ENCODE measurements at regions not wholly inside any gene's neighbourhood (a gene's known extent, or its start where the extent isn't known, plus 50 kb on each side); places are given as distances from the start of the nearest gene placed in this dataset.

DNA sequence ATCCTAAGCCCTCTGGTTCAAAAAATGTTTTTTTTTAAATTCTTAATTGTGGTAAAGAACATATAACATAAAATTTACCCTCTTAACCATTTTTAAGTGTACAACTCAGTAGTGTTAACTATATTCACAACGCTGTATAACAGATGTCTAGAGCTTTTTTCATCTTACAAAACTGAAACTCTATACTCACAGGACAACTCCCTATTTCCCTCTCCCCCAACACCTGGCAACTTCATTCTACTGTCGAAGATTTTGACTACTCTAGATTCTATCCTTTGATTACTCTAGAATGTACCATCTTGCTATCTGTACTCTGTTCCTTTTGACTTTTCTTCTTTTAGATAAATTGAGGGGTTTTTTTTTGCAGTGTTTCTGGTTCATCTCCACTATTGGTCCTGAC, 200.4 kb downstream of the KLF12 start:
- no peak overlapping the region for H3K4me3 Mint-ChIP-seq
- H3K27me3 Mint-ChIP-seq: no peaks in the 10 kb centered on the region
- H3K27ac Mint-ChIP-seq: peak overlapping the region; percentile 8
- ATAC-seq: no peak
- H3K4me1 Mint-ChIP-seq: peaks cover 21% of the 10 kb centered on the region
- H3K36me3 Mint-ChIP-seq: peaks cover 20% of the 10 kb centered on the region
- no peaks in the 10 kb centered on the region for H3K9me3 Mint-ChIP-seq

GRCh38 chr13:73932091-73932490, 202.1 kb downstream of the KLF12 start:
- no peak overlapping the region for H3K27ac Mint-ChIP-seq
- no peaks in the 10 kb centered on the region for H3K27me3 Mint-ChIP-seq
- no peak overlapping the region for H3K4me3 Mint-ChIP-seq
- H3K9me3 Mint-ChIP-seq: no peaks in the 10 kb centered on the region
- H3K36me3 Mint-ChIP-seq: peaks cover 21% of the 10 kb centered on the region
- peaks cover 21% of the 10 kb centered on the region for H3K4me1 Mint-ChIP-seq
- ATAC-seq: no peak

- H3K27ac Mint-ChIP-seq: no peak overlapping the region
- no peak overlapping the region for H3K4me3 Mint-ChIP-seq
- peaks cover 25% of the 10 kb centered on the region for H3K36me3 Mint-ChIP-seq
- no peaks in the 10 kb centered on the region for H3K27me3 Mint-ChIP-seq
- peaks cover 15% of the 10 kb centered on the region for H3K4me1 Mint-ChIP-seq
- no peaks in the 10 kb centered on the region for H3K9me3 Mint-ChIP-seq
- ATAC-seq: no peak
Observed at GRCh38 chr13:73929287-73929932, 204.8 kb downstream of the KLF12 start.

DNA sequence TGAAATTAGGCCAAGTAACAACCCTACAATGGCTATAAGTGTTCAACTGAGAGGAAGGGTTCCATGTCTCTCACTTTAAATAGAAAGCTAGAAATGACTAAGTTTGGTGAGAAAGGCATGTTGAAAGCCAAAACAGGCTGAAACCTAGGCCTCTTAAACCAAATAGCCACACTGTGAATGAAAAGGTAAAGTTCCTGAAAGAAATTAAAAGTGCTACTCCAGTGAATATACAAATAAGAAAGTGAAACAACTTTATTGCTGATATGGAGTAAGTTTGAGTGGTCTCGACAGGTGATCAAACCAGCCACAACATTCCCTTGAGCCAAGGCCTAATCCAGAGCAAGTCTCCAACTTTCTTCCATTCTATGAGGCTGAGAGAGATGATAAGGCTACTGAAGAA, 209.6 kb downstream of the KLF12 start:
- peak overlapping the region; percentile 55 for H3K27ac Mint-ChIP-seq
- peaks cover 38% of the 10 kb centered on the region for H3K4me1 Mint-ChIP-seq
- peak; percentile 47 for ATAC-seq
- H3K4me3 Mint-ChIP-seq: peak overlapping the region; percentile 12
- peaks cover 37% of the 10 kb centered on the region for H3K36me3 Mint-ChIP-seq
- no peaks in the 10 kb centered on the region for H3K27me3 Mint-ChIP-seq
- no peaks in the 10 kb centered on the region for H3K9me3 Mint-ChIP-seq

GRCh38 chr13:73922493-73923393, 211.5 kb downstream of the KLF12 start:
- H3K9me3 Mint-ChIP-seq: no peaks in the 10 kb centered on the region
- H3K36me3 Mint-ChIP-seq: peaks cover 31% of the 10 kb centered on the region
- H3K4me1 Mint-ChIP-seq: peaks cover 56% of the 10 kb centered on the region
- no peak overlapping the region for H3K4me3 Mint-ChIP-seq
- H3K27ac Mint-ChIP-seq: no peak overlapping the region
- H3K27me3 Mint-ChIP-seq: no peaks in the 10 kb centered on the region
- ATAC-seq: no peak

GRCh38 chr13:73918691-73919090, 215.5 kb downstream of the KLF12 start:
- no peak for ATAC-seq
- Mint-ChIP-seq H3K4me1 (peaks cover 80% of the 10 kb centered on the region), H3K9me3 (no peaks in the 10 kb centered on the region), H3K27me3 (no peaks in the 10 kb centered on the region), H3K4me3 (no peak overlapping the region), H3K27ac (no peak overlapping the region), H3K36me3 (peaks cover 9% of the 10 kb centered on the region)

- Mint-ChIP-seq H3K27ac (peak overlapping the region; percentile 44), H3K4me1 (peaks cover 63% of the 10 kb centered on the region), H3K9me3 (no peaks in the 10 kb centered on the region), H3K36me3 (no peaks in the 10 kb centered on the region), H3K4me3 (peak overlapping the region; percentile 13), H3K27me3 (no peaks in the 10 kb centered on the region)
- ATAC-seq: peak; percentile 86
Observed at GRCh38 chr13:73913751-73914518, 220.3 kb downstream of the KLF12 start.

- H3K36me3 Mint-ChIP-seq: no peaks in the 10 kb centered on the region
- H3K27me3 Mint-ChIP-seq: no peaks in the 10 kb centered on the region
- peaks cover 55% of the 10 kb centered on the region for H3K4me1 Mint-ChIP-seq
- H3K27ac Mint-ChIP-seq: no peak overlapping the region
- H3K9me3 Mint-ChIP-seq: no peaks in the 10 kb centered on the region
- no peak for ATAC-seq
- no peak overlapping the region for H3K4me3 Mint-ChIP-seq
Observed at GRCh38 chr13:73913079-73913740, 221.0 kb downstream of the KLF12 start.

- Mint-ChIP-seq H3K27ac (no peak overlapping the region), H3K36me3 (no peaks in the 10 kb centered on the region), H3K4me3 (no peak overlapping the region), H3K9me3 (no peaks in the 10 kb centered on the region), H3K4me1 (peaks cover 44% of the 10 kb centered on the region), H3K27me3 (no peaks in the 10 kb centered on the region)
- ATAC-seq: no peak
Observed at GRCh38 chr13:73911361-73911760, 222.8 kb downstream of the KLF12 start.

GRCh38 chr13:73910733-73911132, 223.5 kb downstream of the KLF12 start:
- Mint-ChIP-seq H3K36me3 (no peaks in the 10 kb centered on the region), H3K27me3 (no peaks in the 10 kb centered on the region), H3K9me3 (no peaks in the 10 kb centered on the region), H3K4me3 (no peak overlapping the region), H3K27ac (no peak overlapping the region), H3K4me1 (peaks cover 38% of the 10 kb centered on the region)
- no peak for ATAC-seq

- Mint-ChIP-seq H3K4me3 (no peak overlapping the region), H3K36me3 (no peaks in the 10 kb centered on the region), H3K27ac (no peak overlapping the region), H3K4me1 (peaks cover 19% of the 10 kb centered on the region), H3K9me3 (no peaks in the 10 kb centered on the region), H3K27me3 (no peaks in the 10 kb centered on the region)
- no peak for ATAC-seq
Observed at GRCh38 chr13:73908809-73909208, 225.4 kb downstream of the KLF12 start.

DNA sequence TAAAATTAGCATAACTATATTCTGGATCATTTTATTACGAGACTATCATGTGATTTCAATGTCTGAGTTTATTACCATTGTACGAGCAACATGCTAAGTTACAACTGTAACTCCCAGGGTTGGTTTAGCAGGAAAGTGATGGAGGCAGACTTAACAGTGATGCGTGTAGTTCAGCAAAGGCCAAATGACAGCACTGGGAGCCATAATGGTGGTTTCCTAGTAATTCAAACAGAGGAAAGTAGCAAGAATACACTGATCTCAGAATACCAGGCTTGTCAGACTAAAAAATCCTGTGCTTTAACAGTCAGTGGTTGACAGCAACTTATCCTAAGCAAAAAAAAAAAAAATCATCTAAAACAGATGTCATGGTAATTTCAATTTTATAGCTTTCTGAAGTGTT, 229.6 kb downstream of the KLF12 start:
- H3K27me3 Mint-ChIP-seq: no peaks in the 10 kb centered on the region
- no peak overlapping the region for H3K27ac Mint-ChIP-seq

GRCh38 chr13:73903561-73903960, 230.6 kb downstream of the KLF12 start:
- Mint-ChIP-seq H3K9me3 (no peaks in the 10 kb centered on the region), H3K27ac (no peak overlapping the region), H3K4me3 (no peak overlapping the region), H3K36me3 (peaks cover 8% of the 10 kb centered on the region), H3K4me1 (peaks cover 24% of the 10 kb centered on the region), H3K27me3 (no peaks in the 10 kb centered on the region)
- ATAC-seq: no peak

More for the DNA sequence above, 229.6 kb downstream of the KLF12 start:
- no peaks in the 10 kb centered on the region for H3K36me3 Mint-ChIP-seq
- no peaks in the 10 kb centered on the region for H3K9me3 Mint-ChIP-seq
- ATAC-seq: no peak
- no peak overlapping the region for H3K4me3 Mint-ChIP-seq
- H3K4me1 Mint-ChIP-seq: peaks cover 14% of the 10 kb centered on the region

DNA sequence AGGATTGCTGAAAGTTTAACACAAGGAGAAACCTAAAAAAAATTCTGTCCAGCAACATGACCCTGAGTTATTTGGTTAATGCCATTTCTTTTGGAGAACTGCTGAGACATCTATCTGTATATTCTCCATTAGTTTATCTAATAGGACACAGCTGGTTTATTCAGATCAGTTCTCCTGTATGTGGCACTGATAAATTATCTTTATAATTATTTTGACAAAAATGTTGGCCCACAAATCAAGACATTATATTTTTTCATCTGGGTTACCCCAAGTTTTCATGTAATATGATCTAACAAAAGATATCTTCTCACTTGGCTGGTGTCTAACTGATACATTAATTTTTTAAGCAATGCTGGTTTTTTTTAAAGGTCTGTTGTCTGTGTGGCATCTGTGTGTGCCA, 231.4 kb downstream of the KLF12 start:
- Mint-ChIP-seq H3K4me3 (no peak overlapping the region), H3K36me3 (peaks cover 15% of the 10 kb centered on the region), H3K4me1 (peaks cover 31% of the 10 kb centered on the region), H3K9me3 (no peaks in the 10 kb centered on the region), H3K27me3 (no peaks in the 10 kb centered on the region), H3K27ac (no peak overlapping the region)
- no peak for ATAC-seq

GRCh38 chr13:73902296-73902695, 231.9 kb downstream of the KLF12 start:
- Mint-ChIP-seq H3K4me3 (no peak overlapping the region), H3K27ac (no peak overlapping the region), H3K36me3 (peaks cover 20% of the 10 kb centered on the region), H3K9me3 (no peaks in the 10 kb centered on the region), H3K4me1 (peaks cover 37% of the 10 kb centered on the region), H3K27me3 (no peaks in the 10 kb centered on the region)
- ATAC-seq: no peak

Measured in stimulated activated memory B cell treated with anti-CD40 and anti-IgM and Interleukin-4, amounts not matched to agents 10 μg/mL and 1 μg/mL and 100 μg/mL, for 72 hours (primary cell).